22Rv1 (cell line): ENCODE measurements at regions not wholly inside any gene's neighbourhood (a gene's known extent, or its start where the extent isn't known, plus 50 kb on each side); places are given as distances from the start of the nearest gene placed in this dataset.

ENCODE experiments used
- ZFX ChIP-seq: fragments of 450-650 bp; IDR thresholded peaks from 2 replicates; pipeline ENCODE4 v1.6.1; 2017; ENCODE audit warnings: antibody characterized with exemption, borderline replicate concordance
- TF ChIP-seq, protein P1 (sequence below): fragments of 450-650 bp; IDR thresholded peaks from 2 replicates; pipeline ENCODE4 v1.5.1; 2017; ENCODE audit warnings: mild to moderate bottlenecking

DNA sequence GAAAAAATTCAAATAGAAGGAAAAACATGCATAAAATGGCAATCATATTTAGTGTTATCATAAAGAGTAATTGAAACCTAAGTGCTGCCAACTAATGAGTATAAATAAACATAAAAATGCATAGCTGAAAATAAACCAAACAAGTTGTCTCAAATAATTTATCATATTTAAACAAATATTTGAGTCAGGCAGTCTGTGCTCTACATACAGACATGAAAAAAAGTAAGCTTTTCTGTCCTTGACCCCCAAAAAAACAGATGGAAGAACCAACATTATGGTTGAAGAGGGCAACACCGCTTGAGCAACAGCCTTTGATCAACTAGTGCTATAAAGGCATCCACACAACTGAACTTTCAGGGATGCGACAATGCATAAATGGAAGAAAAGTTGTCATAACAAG, 735.1 kb upstream of the MIR17HG start:
- TF ChIP-seq, protein P1, sequence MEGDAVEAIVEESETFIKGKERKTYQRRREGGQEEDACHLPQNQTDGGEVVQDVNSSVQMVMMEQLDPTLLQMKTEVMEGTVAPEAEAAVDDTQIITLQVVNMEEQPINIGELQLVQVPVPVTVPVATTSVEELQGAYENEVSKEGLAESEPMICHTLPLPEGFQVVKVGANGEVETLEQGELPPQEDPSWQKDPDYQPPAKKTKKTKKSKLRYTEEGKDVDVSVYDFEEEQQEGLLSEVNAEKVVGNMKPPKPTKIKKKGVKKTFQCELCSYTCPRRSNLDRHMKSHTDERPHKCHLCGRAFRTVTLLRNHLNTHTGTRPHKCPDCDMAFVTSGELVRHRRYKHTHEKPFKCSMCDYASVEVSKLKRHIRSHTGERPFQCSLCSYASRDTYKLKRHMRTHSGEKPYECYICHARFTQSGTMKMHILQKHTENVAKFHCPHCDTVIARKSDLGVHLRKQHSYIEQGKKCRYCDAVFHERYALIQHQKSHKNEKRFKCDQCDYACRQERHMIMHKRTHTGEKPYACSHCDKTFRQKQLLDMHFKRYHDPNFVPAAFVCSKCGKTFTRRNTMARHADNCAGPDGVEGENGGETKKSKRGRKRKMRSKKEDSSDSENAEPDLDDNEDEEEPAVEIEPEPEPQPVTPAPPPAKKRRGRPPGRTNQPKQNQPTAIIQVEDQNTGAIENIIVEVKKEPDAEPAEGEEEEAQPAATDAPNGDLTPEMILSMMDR = no peak
- no peak for TF ChIP-seq ZFX
